CD14-positive monocyte (primary cell): ENCODE measurements at regions not wholly inside any gene's neighbourhood (a gene's known extent, or its start where the extent isn't known, plus 50 kb on each side); places are given as distances from the start of the nearest gene placed in this dataset.
A peak's percentile ranks its signal among the peaks of the same experiment; 100 is the strongest.

Source experiments
- DNase-seq, 3 donors: peaks; one replicate each; pipeline ENCODE4 v3.0.0-alpha.2; 2011 to 2022
- H2AFZ ChIP-seq: 2 replicates; pipeline ENCODE4 v1.6.0; 2012; ENCODE audit warnings: mild to moderate bottlenecking, low read depth, low read length, inconsistent platforms; ENCODE audit not compliant: insufficient read depth, poor library complexity, severe bottlenecking
- H3K27ac ChIP-seq, 2 donors: 1 replicate in 1 of 2; 2 replicates in 1 of 2; pipeline ENCODE4 v1.5.1; 2012 to 2013; ENCODE audit warnings: low read length in 2 of 2, control low read depth in 1 of 2, inconsistent platforms in 1 of 2, low read depth in 1 of 2, mild to moderate bottlenecking in 1 of 2
- H3K27me3 ChIP-seq, 2 donors: one replicate each; pipeline versions ENCODE4 v1.6.0 to v1.6.1; 2011 to 2013; ENCODE audit warnings: low read length in 2 of 2; ENCODE audit not compliant: control insufficient read depth in 2 of 2, insufficient read depth in 2 of 2
- H3K36me3 ChIP-seq, 2 donors: replicated peaks in 1 of 2; 1 replicate in 1 of 2; 2 replicates in 1 of 2; pipeline versions ENCODE4 v1.5.1 to v1.6.1; 2012 to 2013; ENCODE audit warnings: low read length in 2 of 2, control low read depth in 1 of 2, inconsistent platforms in 1 of 2, mild to moderate bottlenecking in 1 of 2; ENCODE audit not compliant: insufficient read depth in 2 of 2, control insufficient read depth in 1 of 2
- H3K4me1 ChIP-seq, 2 donors: 1 replicate in 1 of 2; 2 replicates in 1 of 2; pipeline versions ENCODE4 v1.5.1 to v1.6.1; 2012 to 2013; ENCODE audit warnings: low read length in 2 of 2, control low read depth in 1 of 2, inconsistent platforms in 1 of 2, mild to moderate bottlenecking in 1 of 2, moderate library complexity in 1 of 2; ENCODE audit not compliant: insufficient read depth in 2 of 2, control insufficient read depth in 1 of 2
- H3K4me2 ChIP-seq: replicated peaks from 2 replicates; pipeline ENCODE3; 2012; ENCODE audit warnings: low read length, moderate library complexity, mild to moderate bottlenecking; ENCODE audit not compliant: poor library complexity, severe bottlenecking; ENCODE audit errors: extremely low read depth
- H3K4me3 ChIP-seq, 3 experiments: fragments of 200-600 bp in 1 of 3; sonication (generic) in 1 of 3; replicated peaks in 1 of 3; 1 replicate in 2 of 3; 2 replicates in 1 of 3; pipeline ENCODE4 v1.5.1; 2011 to 2013; ENCODE audit warnings: low read length in 3 of 3, mild to moderate bottlenecking in 3 of 3, control low read depth in 2 of 3, low read depth in 2 of 3, inconsistent platforms in 1 of 3, moderate library complexity in 1 of 3
- H3K79me2 ChIP-seq: 2 replicates; pipeline ENCODE4 v1.6.0; 2012; ENCODE audit warnings: mild to moderate bottlenecking, control low read depth, inconsistent platforms, low read length, moderate library complexity; ENCODE audit not compliant: insufficient read depth
- H3K9ac ChIP-seq: 2 replicates; pipeline ENCODE4 v1.6.0; 2017; ENCODE audit warnings: low read length, mild to moderate bottlenecking; ENCODE audit not compliant: insufficient read depth, poor library complexity, severe bottlenecking
- H3K9me3 ChIP-seq, 2 donors: replicated peaks in 1 of 2; 1 replicate in 1 of 2; 2 replicates in 1 of 2; pipeline versions ENCODE4 v1.5.1 to v1.6.1; 2012 to 2013; ENCODE audit warnings: low read length in 2 of 2, control low read depth in 1 of 2; ENCODE audit not compliant: control insufficient read depth in 1 of 2, insufficient read depth in 1 of 2
- H4K20me1 ChIP-seq: 2 replicates; pipeline ENCODE4 v1.6.0; 2012; ENCODE audit warnings: mild to moderate bottlenecking, low read length, control low read depth, moderate library complexity; ENCODE audit not compliant: insufficient read depth
- H3K27ac Mint-ChIP-seq, 7 donors: one replicate each; pipeline ENCODE4 v1.8.0; 2020; ENCODE audit warnings: mild to moderate bottlenecking in 7 of 7, mixed read lengths in 7 of 7, moderate library complexity in 6 of 7, inconsistent platforms in 2 of 7
- H3K27me3 Mint-ChIP-seq, 3 donors: one replicate each; pipeline ENCODE4 v1.8.0; 2021 to 2022; ENCODE audit warnings: low read depth in 3 of 3, mild to moderate bottlenecking in 3 of 3, mixed read lengths in 3 of 3, moderate library complexity in 3 of 3, inconsistent platforms in 1 of 3
- H3K36me3 Mint-ChIP-seq, 2 donors: one replicate each; pipeline ENCODE4 v1.8.0; 2020; ENCODE audit warnings: mixed read lengths in 2 of 2, inconsistent platforms in 1 of 2, mild to moderate bottlenecking in 1 of 2
- H3K4me1 Mint-ChIP-seq: one replicate; pipeline ENCODE4 v1.8.0; 2020; ENCODE audit warnings: mild to moderate bottlenecking, mixed read lengths
- H3K4me3 Mint-ChIP-seq, 2 donors: one replicate each; pipeline ENCODE4 v1.8.0; 2020; ENCODE audit warnings: mild to moderate bottlenecking in 2 of 2, mixed read lengths in 2 of 2, moderate library complexity in 1 of 2
- H3K9me3 Mint-ChIP-seq, 7 donors: one replicate each; pipeline ENCODE4 v1.8.0; 2020 to 2022; ENCODE audit warnings: mixed read lengths in 7 of 7, mild to moderate bottlenecking in 6 of 7, moderate library complexity in 6 of 7, inconsistent platforms in 2 of 7
- CTCF ChIP-seq: fragments of 200-600 bp; IDR thresholded peaks from one replicate; pipeline ENCODE4 v1.8.0; 2022; ENCODE audit warnings: antibody characterized with exemption, mild to moderate bottlenecking
- WGBS: methylation state at CpG from one replicate; pipeline ENCODE4 v1.1.5; 2013; ENCODE audit warnings: missing lambda C conversion rate; ENCODE audit not compliant: insufficient coverage; 5-methylcytosine and 5-hydroxymethylcytosine counted together
- intact Hi-C, 2 donors: fragments of 100-400 bp; cut with micrococcal nuclease; formaldehyde crosslinking; loops; one replicate each; pipeline versions ENCODE4 v1.15.0 to v1.15.1; 2023

- peaks cover 0 to 7% (median 0%) of the 10 kb centered on the region in 3 donors for H3K27me3 Mint-ChIP-seq
- peak overlapping the region; percentile 97 to 99 (median 99) for H3K27ac Mint-ChIP-seq
- H3K4me1 Mint-ChIP-seq = peaks cover 82% of the 10 kb centered on the region
- H4K20me1 ChIP-seq = no peaks in the 10 kb centered on the region
- peak overlapping the region in 1 of 2 donors; percentile 32 for H3K4me3 Mint-ChIP-seq
- H3K27ac ChIP-seq = peak overlapping the region; percentile 58 to 99
- peak overlapping the region in 1 of 3 experiments; percentile 49 for H3K4me3 ChIP-seq
- H3K9ac ChIP-seq = no peak overlapping the region
- TF ChIP-seq CTCF = no peak
- no peaks in the 10 kb centered on the region for H3K9me3 ChIP-seq
- peak overlapping the region; percentile 54 for H3K4me2 ChIP-seq
- H3K36me3 ChIP-seq = no peaks in the 10 kb centered on the region
- H3K9me3 Mint-ChIP-seq = peaks cover 0 to 2% (median 0%) of the 10 kb centered on the region in 7 donors
- H3K4me1 ChIP-seq = peaks cover 85 to 91% of the 10 kb centered on the region in 2 donors
- no peak overlapping the region for H2AFZ ChIP-seq
- intact Hi-C loops = loop anchor here in 1 of 2 donors (2.0 kb wide), 1 partner anchor 15 kb away; no protein-coding TSS in a partner anchor
- no peaks in the 10 kb centered on the region for H3K79me2 ChIP-seq
- peak; percentile 45 to 82 (median 58) for DNase-seq
- H3K27me3 ChIP-seq = no peaks in the 10 kb centered on the region
- H3K36me3 Mint-ChIP-seq = peaks cover 3 to 4% of the 10 kb centered on the region in 2 donors
These were observed 64.5 kb upstream of the MED4 start for GRCh38 chr13:48159401-48159800.

- peak overlapping the region; percentile 32 for H3K9ac ChIP-seq
- Mint-ChIP-seq H3K27me3 (peaks cover 0 to 7% (median 0%) of the 10 kb centered on the region in 3 donors), H3K4me1 (peaks cover 86% of the 10 kb centered on the region), H3K36me3 (peaks cover 4% of the 10 kb centered on the region in 2 donors), H3K4me3 (peak overlapping the region in 1 of 2 donors; percentile 65), H3K9me3 (peaks cover 0 to 2% (median 0%) of the 10 kb centered on the region in 7 donors), H3K27ac (peak overlapping the region; percentile 97 to 99 (median 99))
- peaks cover 89 to 96% of the 10 kb centered on the region in 2 donors for H3K4me1 ChIP-seq
- TF ChIP-seq CTCF = no peak
- no peak overlapping the region for H2AFZ ChIP-seq
- H4K20me1 ChIP-seq = no peaks in the 10 kb centered on the region
- intact Hi-C loops = loop anchor here in 1 of 2 donors (2.0 kb wide), 1 partner anchor 14 kb away; no protein-coding TSS in a partner anchor
- peak overlapping the region in 1 of 3 experiments; percentile 49 for H3K4me3 ChIP-seq
- no peaks in the 10 kb centered on the region for H3K36me3 ChIP-seq
- 55% methylated on average over 2 of the region's 3 CpGs for WGBS
- peak overlapping the region; percentile 92 to 99 for H3K27ac ChIP-seq
- H3K79me2 ChIP-seq = no peaks in the 10 kb centered on the region
- no peaks in the 10 kb centered on the region for H3K9me3 ChIP-seq
- no peaks in the 10 kb centered on the region for H3K27me3 ChIP-seq
- peak; percentile 48 to 71 (median 66) for DNase-seq
- peak overlapping the region; percentile 54 for H3K4me2 ChIP-seq
These were observed 64.0 kb upstream of the MED4 start for GRCh38 chr13:48158915-48159314.
